ENCODE measurements at regions not wholly inside any gene's neighbourhood (a gene's known extent, or its start where the extent isn't known, plus 50 kb on each side); places are given as distances from the start of the nearest gene placed in this dataset.

DNA sequence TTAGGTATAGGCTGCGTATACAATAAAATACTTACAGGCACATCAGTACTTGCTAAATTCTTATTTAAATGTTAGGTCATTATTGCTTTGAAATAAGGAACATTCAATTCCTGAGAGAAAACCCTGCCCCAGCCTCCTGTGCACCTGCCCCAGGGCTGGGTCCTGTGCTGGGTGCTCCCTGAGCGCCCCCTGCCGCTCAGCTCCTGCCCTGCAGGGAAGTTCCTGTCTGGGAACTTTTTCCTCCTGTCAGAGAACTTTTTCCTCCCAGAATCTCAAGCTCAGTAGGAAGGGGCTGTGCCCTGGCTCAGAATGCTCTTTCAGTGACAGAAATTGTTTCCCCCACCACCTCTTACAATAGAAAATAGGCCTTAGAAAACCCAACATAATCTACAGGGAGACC lies 751.1 kb downstream of the TMEM121 start (continued):
- TF ChIP-seq, protein P1, sequence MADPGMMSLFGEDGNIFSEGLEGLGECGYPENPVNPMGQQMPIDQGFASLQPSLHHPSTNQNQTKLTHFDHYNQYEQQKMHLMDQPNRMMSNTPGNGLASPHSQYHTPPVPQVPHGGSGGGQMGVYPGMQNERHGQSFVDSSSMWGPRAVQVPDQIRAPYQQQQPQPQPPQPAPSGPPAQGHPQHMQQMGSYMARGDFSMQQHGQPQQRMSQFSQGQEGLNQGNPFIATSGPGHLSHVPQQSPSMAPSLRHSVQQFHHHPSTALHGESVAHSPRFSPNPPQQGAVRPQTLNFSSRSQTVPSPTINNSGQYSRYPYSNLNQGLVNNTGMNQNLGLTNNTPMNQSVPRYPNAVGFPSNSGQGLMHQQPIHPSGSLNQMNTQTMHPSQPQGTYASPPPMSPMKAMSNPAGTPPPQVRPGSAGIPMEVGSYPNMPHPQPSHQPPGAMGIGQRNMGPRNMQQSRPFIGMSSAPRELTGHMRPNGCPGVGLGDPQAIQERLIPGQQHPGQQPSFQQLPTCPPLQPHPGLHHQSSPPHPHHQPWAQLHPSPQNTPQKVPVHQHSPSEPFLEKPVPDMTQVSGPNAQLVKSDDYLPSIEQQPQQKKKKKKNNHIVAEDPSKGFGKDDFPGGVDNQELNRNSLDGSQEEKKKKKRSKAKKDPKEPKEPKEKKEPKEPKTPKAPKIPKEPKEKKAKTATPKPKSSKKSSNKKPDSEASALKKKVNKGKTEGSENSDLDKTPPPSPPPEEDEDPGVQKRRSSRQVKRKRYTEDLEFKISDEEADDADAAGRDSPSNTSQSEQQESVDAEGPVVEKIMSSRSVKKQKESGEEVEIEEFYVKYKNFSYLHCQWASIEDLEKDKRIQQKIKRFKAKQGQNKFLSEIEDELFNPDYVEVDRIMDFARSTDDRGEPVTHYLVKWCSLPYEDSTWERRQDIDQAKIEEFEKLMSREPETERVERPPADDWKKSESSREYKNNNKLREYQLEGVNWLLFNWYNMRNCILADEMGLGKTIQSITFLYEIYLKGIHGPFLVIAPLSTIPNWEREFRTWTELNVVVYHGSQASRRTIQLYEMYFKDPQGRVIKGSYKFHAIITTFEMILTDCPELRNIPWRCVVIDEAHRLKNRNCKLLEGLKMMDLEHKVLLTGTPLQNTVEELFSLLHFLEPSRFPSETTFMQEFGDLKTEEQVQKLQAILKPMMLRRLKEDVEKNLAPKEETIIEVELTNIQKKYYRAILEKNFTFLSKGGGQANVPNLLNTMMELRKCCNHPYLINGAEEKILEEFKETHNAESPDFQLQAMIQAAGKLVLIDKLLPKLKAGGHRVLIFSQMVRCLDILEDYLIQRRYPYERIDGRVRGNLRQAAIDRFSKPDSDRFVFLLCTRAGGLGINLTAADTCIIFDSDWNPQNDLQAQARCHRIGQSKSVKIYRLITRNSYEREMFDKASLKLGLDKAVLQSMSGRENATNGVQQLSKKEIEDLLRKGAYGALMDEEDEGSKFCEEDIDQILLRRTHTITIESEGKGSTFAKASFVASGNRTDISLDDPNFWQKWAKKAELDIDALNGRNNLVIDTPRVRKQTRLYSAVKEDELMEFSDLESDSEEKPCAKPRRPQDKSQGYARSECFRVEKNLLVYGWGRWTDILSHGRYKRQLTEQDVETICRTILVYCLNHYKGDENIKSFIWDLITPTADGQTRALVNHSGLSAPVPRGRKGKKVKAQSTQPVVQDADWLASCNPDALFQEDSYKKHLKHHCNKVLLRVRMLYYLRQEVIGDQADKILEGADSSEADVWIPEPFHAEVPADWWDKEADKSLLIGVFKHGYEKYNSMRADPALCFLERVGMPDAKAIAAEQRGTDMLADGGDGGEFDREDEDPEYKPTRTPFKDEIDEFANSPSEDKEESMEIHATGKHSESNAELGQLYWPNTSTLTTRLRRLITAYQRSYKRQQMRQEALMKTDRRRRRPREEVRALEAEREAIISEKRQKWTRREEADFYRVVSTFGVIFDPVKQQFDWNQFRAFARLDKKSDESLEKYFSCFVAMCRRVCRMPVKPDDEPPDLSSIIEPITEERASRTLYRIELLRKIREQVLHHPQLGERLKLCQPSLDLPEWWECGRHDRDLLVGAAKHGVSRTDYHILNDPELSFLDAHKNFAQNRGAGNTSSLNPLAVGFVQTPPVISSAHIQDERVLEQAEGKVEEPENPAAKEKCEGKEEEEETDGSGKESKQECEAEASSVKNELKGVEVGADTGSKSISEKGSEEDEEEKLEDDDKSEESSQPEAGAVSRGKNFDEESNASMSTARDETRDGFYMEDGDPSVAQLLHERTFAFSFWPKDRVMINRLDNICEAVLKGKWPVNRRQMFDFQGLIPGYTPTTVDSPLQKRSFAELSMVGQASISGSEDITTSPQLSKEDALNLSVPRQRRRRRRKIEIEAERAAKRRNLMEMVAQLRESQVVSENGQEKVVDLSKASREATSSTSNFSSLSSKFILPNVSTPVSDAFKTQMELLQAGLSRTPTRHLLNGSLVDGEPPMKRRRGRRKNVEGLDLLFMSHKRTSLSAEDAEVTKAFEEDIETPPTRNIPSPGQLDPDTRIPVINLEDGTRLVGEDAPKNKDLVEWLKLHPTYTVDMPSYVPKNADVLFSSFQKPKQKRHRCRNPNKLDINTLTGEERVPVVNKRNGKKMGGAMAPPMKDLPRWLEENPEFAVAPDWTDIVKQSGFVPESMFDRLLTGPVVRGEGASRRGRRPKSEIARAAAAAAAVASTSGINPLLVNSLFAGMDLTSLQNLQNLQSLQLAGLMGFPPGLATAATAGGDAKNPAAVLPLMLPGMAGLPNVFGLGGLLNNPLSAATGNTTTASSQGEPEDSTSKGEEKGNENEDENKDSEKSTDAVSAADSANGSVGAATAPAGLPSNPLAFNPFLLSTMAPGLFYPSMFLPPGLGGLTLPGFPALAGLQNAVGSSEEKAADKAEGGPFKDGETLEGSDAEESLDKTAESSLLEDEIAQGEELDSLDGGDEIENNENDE (IDR thresholded peaks at IDR 0.05; ENCODE audit: insufficient replicate concordance, low read length) = no peak
- TF ChIP-seq MAFK (IDR thresholded peaks at IDR 0.05; ENCODE audit: low read depth, low read length) (no peak), BCL11A (IDR thresholded peaks at IDR 0.05; ENCODE audit: low read depth in 2 of 2, low read length in 2 of 2) (no peak), KDM4A (IDR thresholded peaks at IDR 0.05; ENCODE audit: low read depth, low read length, severe bottlenecking) (no peak)

Measured in H1 (cell line).